ENCODE measurements at regions not wholly inside any gene's neighbourhood (a gene's known extent, or its start where the extent isn't known, plus 50 kb on each side); places are given as distances from the start of the nearest gene placed in this dataset.

GRCh38 chr12:65592416-65592815, 231.9 kb upstream of the HMGA2 start:
- Histone ChIP-seq H3K27ac (ENCODE audit: low read length) (no peak overlapping the region), H2AFZ (ENCODE audit: low read length) (no peak overlapping the region), H3K9me3 (replicated peaks; ENCODE audit: insufficient read depth, low read length) (no peaks in the 10 kb centered on the region), H3K79me2 (ENCODE audit: low read length) (no peaks in the 10 kb centered on the region), H4K20me1 (ENCODE audit: insufficient read depth, low read length) (no peaks in the 10 kb centered on the region), H3K27me3 (replicated peaks; ENCODE audit: insufficient read depth, low read length) (no peaks in the 10 kb centered on the region), H3F3A (ENCODE audit: insufficient read depth, low read length) (no peaks in the 10 kb centered on the region), H3K4me2 (ENCODE audit: low read depth, low read length) (no peak overlapping the region), H3K9me2 (replicated peaks; ENCODE audit: insufficient read depth, low read length) (no peaks in the 10 kb centered on the region), H3K36me3 (replicated peaks; ENCODE audit: insufficient read depth, low read length) (no peaks in the 10 kb centered on the region), H3K4me1 (ENCODE audit: low read length) (no peaks in the 10 kb centered on the region), H3K9ac (ENCODE audit: low read length) (no peak overlapping the region), H3K4me3 (ENCODE audit: low read length) (no peak overlapping the region)
- TF ChIP-seq EZH2phosphoT487 (IDR thresholded peaks at IDR 0.05; ENCODE audit: low read length) (no peak), EZH2 (optimal IDR thresholded peaks at IDR 0.05; ENCODE audit: low read depth, low read length) (no peak), CTCF (IDR thresholded peaks at IDR 0.05; ENCODE audit: low read length) (no peak)
- DNase-seq, result no peak

- Histone ChIP-seq H3K9me2 (replicated peaks; ENCODE audit: insufficient read depth, low read length) (no peaks in the 10 kb centered on the region), H3K4me2 (ENCODE audit: low read depth, low read length) (no peak overlapping the region), H3K27ac (ENCODE audit: low read length) (no peak overlapping the region), H3K27me3 (replicated peaks; ENCODE audit: insufficient read depth, low read length) (no peaks in the 10 kb centered on the region), H3F3A (ENCODE audit: insufficient read depth, low read length) (no peaks in the 10 kb centered on the region), H4K20me1 (ENCODE audit: insufficient read depth, low read length) (no peaks in the 10 kb centered on the region), H3K4me3 (ENCODE audit: low read length) (no peak overlapping the region), H3K9ac (ENCODE audit: low read length) (no peak overlapping the region), H2AFZ (ENCODE audit: low read length) (no peak overlapping the region), H3K79me2 (ENCODE audit: low read length) (no peaks in the 10 kb centered on the region), H3K9me3 (replicated peaks; ENCODE audit: insufficient read depth, low read length) (no peaks in the 10 kb centered on the region), H3K4me1 (ENCODE audit: low read length) (no peaks in the 10 kb centered on the region), H3K36me3 (replicated peaks; ENCODE audit: insufficient read depth, low read length) (no peaks in the 10 kb centered on the region)
- DNase-seq, result no peak
- TF ChIP-seq EZH2 (optimal IDR thresholded peaks at IDR 0.05; ENCODE audit: low read depth, low read length), result no peak
- no peak for TF ChIP-seq CTCF (IDR thresholded peaks at IDR 0.05; ENCODE audit: low read length)
- no peak for TF ChIP-seq EZH2phosphoT487 (IDR thresholded peaks at IDR 0.05; ENCODE audit: low read length)
These were observed 231.0 kb upstream of the HMGA2 start for GRCh38 chr12:65593239-65593701.

- Histone ChIP-seq H3K4me2 (ENCODE audit: low read depth, low read length) (no peak overlapping the region), H2AFZ (ENCODE audit: low read length) (no peak overlapping the region), H3K27me3 (replicated peaks; ENCODE audit: insufficient read depth, low read length) (no peaks in the 10 kb centered on the region), H3K4me3 (ENCODE audit: low read length) (no peak overlapping the region), H3K27ac (ENCODE audit: low read length) (no peak overlapping the region), H3K79me2 (ENCODE audit: low read length) (no peaks in the 10 kb centered on the region), H4K20me1 (ENCODE audit: insufficient read depth, low read length) (no peaks in the 10 kb centered on the region), H3K36me3 (replicated peaks; ENCODE audit: insufficient read depth, low read length) (no peaks in the 10 kb centered on the region), H3F3A (ENCODE audit: insufficient read depth, low read length) (no peaks in the 10 kb centered on the region), H3K9ac (ENCODE audit: low read length) (no peak overlapping the region), H3K9me2 (replicated peaks; ENCODE audit: insufficient read depth, low read length) (no peaks in the 10 kb centered on the region), H3K9me3 (replicated peaks; ENCODE audit: insufficient read depth, low read length) (no peaks in the 10 kb centered on the region), H3K4me1 (ENCODE audit: low read length) (no peaks in the 10 kb centered on the region)
- DNase-seq, result no peak
- TF ChIP-seq EZH2 (optimal IDR thresholded peaks at IDR 0.05; ENCODE audit: low read depth, low read length), result no peak
- no peak for TF ChIP-seq CTCF (IDR thresholded peaks at IDR 0.05; ENCODE audit: low read length)
- TF ChIP-seq EZH2phosphoT487 (IDR thresholded peaks at IDR 0.05; ENCODE audit: low read length), result no peak
These were observed 229.9 kb upstream of the HMGA2 start for GRCh38 chr12:65594409-65594808.

Data from MM.1S (cell line).